Epithelial cell of esophagus (primary cell): ENCODE measurements at regions not wholly inside any gene's neighbourhood (a gene's known extent, or its start where the extent isn't known, plus 50 kb on each side); places are given as distances from the start of the nearest gene placed in this dataset.

Source experiments
- DNase-seq: peaks from one replicate; pipeline ENCODE4 v3.0.0; 2010; ENCODE audit warnings: low read depth
- H3K4me3 ChIP-seq: 2 replicates; pipeline ENCODE4 v1.5.1; 2011; ENCODE audit warnings: mild to moderate bottlenecking, low read length, control low read depth
- CTCF ChIP-seq: IDR thresholded peaks from 2 replicates; pipeline ENCODE4 v1.5.1; 2011; ENCODE audit warnings: low read depth, mild to moderate bottlenecking, low read length, control low read depth, inconsistent platforms; ENCODE audit not compliant: insufficient read depth; ENCODE audit errors: missing control alignments

DNA sequence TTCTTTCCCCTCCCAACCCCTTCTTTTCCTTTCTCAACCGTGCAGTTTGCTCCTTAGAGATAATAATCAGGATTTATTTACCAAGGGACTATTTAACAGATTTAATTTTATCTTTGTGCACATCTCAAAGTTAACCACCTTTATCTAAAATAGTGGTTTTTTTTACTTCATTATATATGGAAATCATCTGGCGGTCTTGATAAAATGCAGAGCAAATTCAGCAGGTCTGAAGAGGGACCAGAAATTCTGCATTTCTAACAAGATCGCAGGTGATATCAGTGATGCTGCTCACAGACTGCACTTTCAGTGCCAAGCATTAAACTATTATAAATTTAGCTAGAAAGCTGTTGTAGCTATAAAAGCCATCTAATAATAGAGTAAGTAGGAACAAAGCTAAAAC lies 83.4 kb upstream of the NEGR1 start:
- no peak for DNase-seq
- no peak overlapping the region for H3K4me3 ChIP-seq

DNA sequence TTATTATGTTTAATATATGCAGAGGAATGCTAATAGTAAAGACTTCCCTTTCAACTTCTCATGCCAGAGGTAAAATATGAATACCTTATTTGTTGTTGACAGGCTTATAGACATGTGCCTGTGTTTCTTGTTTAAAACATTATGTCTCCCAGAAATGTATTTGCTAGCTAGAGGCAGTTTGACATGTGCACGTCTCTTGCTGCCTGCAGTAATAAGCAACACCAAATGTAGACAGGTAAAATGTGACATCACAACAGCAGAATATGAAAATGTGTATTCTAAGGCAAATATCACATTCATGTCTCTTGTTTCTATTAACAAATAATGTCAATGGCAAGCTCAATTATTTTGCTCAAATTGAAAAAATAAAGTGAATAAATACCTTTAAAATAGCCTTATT lies 80.2 kb upstream of the NEGR1 start:
- no peak overlapping the region for H3K4me3 ChIP-seq
- TF ChIP-seq CTCF = no peak
- DNase-seq = no peak

More for the DNA sequence above, 83.4 kb upstream of the NEGR1 start:
- TF ChIP-seq CTCF = no peak

GRCh38 chr1:72357411-72357810 lies 75.1 kb upstream of the NEGR1 start:
- no peak overlapping the region for H3K4me3 ChIP-seq
- no peak for TF ChIP-seq CTCF
- DNase-seq = peak; percentile 75

- H3K4me3 ChIP-seq = no peak overlapping the region
- DNase-seq = no peak
- no peak for TF ChIP-seq CTCF
Measured at GRCh38 chr1:72355899-72356298, 73.6 kb upstream of the NEGR1 start.

DNA sequence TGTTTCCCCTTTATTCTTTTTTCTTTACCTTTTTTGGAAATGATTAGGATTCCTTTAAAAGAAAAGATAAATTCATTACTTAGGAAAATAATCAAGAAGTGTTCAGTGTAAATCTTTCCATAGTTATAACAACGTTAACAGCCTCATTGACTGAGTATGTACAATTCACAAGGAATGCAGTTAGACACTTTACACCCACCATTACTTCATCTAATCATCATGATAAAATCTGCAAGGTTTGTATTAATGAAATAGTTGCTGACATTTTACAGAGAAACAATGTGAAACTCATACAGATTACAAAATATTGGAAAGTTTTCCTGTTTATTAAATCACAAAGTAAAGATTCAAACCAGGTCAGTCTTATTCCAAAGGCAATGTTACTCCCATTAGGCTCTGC lies 59.3 kb upstream of the NEGR1 start:
- no peak for TF ChIP-seq CTCF
- DNase-seq = no peak
- no peak overlapping the region for H3K4me3 ChIP-seq

GRCh38 chr1:72336776-72337175 lies 54.4 kb upstream of the NEGR1 start:
- no peak for DNase-seq
- no peak for TF ChIP-seq CTCF
- no peak overlapping the region for H3K4me3 ChIP-seq
